ENCODE measurements at regions not wholly inside any gene's neighbourhood (a gene's known extent, or its start where the extent isn't known, plus 50 kb on each side); places are given as distances from the start of the nearest gene placed in this dataset.

DNA sequence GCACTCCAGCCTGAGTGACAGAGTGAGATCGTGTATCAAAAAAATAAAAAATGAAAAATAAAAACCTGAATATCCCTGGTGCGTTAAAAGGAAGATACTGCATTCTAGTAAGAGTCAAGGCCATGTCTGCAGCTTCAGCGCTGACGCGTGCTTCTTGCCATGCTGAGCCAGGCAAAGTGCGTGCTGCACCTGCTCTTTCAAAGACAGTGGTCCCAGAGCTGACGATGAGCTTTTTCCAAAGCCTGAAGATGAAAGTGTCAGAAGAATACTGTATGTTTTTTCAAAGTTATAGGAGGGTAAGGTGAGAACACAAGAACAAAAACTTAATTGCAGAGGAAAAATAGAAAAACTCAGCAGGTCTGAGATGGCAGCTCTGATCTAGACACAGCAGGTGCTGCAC is 115.1 kb downstream of the RNASET2 start:
- DNase-seq: no peak

DNA sequence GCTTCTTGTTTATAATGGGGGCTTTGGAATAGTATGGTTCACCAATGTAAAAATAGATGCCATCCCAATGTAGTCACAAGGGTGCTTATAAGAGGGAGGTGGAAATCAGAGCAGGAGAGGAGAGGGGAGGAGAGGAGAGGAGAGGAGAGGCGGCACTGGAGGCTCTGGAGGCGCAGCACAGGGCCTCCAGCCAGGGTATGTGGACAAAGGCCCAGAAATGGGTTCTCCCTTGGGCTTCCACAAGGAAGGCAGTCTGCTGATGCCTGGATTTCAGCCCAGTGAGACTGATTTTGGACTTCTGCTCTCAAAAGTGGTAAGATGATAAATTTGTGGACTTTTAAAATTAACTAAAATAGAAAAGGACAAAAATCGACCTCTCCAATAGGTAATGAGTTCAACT is 116.8 kb downstream of the RNASET2 start:
- no peak for DNase-seq

DNA sequence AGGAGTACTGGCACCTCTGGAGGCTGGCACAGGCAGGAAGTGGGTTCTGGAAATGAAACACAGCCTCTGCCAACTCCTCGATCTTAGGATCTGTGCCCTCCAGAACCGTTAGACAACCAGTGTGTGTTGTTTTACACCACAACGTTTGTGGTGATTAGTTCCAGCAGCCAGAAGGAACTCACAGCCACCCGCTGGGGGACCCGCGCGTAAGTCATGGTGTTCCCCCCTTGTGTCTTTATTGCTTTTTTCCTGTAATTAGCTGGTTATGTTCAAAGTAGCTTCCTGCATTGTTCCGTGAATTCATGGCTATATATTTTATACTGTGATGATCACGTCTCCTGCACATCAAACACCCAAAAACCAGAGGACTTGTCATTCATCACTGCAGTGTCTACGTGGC is 117.4 kb downstream of the RNASET2 start:
- DNase-seq: no peak

DNA sequence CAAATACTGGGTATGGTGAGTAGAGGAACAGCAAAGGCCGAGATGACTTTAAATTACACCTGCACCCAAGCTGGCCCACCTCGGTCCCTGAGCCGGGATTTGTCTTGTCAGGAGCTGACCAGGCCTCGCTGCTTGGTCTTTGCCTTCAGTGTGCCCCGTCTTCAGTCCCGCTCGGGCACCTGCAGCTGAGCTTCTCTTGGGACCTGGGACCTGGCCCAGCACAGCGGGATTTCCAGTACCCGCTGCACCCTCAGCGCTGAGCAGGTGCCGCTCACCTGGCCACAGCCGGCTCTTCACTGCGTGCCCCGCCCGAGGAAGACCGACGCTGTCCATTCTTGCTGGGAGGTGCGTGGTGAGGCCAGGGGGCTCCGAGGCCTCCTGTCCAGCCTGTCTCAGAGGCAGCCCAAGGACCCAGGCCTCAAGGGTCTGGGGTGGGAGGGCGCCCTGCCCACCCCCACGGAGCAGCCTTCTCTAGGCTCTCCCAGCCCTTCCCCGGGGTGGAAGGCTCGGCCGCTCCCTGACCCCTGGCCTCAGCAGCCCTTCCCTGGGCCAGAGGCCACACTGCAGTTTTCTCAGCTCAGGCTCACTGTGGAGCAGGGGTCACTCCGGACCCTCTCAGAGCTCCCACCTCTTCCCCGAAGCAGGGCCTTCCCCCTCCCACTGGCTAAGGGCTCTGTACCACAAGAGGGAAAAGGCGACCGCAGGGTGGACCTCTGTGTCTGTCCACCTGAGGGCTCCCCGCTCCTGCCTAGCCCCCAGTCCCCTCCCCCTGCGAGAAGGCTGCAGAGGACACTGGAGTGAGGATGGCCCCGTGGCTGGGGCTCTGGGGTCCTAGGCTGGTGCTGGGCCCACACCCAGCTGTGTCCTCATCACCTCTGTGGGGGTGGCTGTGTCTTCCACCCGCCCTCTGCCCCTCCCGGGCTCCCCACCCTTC is 119.3 kb downstream of the RNASET2 start:
- no peak for DNase-seq

DNA sequence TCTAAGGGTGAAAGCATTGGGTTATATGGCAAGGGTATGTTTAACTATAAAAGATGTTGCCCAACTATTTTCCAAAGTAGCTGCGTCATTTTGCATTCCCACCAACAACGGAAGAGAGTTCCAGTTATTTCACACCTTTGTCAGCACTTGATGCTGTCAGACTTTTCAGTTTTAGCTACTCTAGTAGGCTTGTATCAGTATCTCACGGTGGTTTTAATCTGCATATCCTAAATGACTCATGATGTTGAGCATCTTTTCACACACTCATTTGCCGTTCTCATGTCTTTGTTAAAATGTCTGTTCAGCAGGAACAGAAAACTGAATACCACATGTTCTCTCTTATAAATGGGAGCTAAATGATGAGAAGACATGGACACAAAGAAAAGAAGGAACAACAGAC is 122.3 kb downstream of the RNASET2 start:
- DNase-seq: no peak

DNA sequence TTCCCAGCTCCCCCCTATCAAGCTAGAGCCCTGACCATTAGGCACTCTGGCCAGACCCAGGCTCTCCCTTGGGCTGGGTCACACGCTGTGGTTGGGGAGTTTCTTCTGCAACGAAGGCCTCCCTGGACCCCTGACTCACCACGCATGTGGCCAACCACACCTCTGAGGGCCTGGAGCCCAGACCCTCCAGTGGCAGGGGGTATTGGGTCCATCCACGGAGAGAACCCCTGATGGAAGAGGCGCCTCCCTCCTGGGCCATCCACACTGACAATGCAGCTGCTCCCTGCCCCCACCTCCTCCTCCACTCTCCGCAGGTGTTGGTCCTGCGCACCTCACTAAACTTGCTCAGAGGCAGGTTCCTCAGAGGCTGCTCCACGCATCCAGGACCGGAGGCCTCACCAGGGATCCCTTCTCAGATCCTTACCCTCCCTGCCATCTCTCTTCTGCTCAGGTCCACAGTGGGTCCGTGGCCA is 125.4 kb downstream of the RNASET2 start:
- no peak for DNase-seq

DNA sequence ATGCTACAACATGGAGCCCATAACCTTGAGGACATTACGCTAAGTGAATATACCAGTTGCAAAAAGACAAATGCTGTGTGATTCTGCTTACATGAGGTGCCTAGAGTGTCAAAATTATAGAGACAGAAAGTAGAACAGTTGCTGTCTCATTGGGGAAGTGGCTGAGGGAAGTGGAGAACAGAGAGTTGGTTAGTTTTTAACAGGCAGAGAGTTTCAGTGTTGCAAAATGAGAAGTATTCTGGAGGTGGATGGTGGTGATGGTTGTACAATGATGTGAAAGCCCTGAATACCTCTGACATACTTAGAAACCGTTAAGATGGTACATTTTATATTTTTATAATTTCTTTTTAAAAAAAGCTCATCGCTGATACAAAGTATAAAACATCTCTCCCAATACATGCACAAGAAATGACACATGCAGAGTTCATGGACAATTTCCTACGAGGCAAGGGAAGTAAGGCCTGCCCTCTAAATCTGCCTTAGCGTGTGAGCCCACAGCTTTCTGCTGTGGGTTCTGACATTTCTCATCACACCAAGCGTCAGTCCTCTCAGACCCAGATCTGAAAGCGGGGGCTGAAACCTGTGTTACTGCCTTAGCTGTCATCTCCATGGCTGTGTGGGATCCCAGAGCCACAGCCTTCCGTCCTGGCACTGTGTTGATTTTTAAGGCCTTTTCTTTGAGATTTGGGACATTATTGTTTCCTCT is 126.0 kb downstream of the RNASET2 start:
- DNase-seq: no peak

DNA sequence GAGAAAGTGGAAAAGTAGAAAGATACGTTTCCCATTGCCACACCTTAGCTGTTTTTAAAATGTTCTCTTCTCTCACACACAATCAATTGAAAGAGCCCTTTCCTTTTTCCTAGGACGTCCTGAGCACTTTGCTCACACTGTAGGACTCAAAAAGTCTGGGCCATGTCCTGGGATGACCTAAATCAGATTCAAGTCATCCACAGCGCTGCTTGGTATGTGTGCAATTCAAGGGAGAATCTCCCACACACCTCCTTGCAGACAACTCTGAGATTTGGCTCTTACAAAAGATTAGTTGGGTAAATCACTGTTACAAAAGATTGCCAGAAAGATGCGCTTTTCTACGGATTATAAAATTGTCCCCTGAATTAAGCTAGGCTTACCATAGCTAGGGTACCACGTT is 130.1 kb downstream of the RNASET2 start:
- DNase-seq: no peak

DNA sequence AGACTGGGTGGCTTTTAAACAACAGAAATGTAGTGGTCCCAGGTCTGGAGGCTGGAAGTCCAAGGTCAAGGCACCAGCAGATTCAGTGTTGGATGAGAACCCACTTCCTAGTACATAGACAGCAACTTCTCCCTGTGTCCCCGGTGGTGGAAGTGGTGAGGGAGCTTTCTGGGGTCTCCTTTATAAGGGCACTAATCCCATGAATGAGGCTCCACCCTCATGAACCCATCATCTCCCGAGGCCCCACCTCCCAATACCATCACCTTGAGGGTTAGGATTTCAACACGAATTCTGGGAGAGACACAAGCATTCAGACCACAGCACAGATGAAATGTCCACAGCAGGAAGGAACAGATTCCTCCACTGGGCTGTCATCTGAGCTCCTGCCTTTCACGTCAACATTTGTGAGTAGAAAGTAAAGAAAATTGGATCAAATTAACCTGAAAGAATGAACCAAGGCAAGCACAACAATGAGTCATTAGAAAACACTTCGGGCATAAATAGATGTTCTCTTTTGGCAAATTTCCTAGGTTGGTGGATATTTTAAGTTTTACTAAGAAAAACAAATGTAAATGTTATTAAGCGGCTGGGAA is 130.7 kb downstream of the RNASET2 start:
- DNase-seq: no peak

DNA sequence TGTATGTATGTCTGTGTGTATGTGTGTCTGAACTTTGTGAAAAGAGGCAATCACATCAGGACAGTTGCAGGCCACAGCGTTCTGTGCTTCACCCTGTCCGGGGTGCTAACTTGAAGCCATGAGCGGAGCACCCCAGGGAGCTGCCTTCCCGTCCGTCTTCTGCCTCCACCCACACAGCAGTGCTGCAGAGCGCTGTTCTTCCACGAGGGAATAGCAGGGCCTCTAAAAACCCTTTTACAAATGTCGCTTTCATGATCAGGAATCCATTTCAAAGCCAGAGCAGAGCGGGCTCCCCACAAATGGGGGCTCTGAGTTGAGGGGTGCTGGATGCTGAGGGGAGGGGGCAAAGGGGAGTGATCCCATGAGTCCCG is 131.5 kb downstream of the RNASET2 start:
- no peak for DNase-seq

DNA sequence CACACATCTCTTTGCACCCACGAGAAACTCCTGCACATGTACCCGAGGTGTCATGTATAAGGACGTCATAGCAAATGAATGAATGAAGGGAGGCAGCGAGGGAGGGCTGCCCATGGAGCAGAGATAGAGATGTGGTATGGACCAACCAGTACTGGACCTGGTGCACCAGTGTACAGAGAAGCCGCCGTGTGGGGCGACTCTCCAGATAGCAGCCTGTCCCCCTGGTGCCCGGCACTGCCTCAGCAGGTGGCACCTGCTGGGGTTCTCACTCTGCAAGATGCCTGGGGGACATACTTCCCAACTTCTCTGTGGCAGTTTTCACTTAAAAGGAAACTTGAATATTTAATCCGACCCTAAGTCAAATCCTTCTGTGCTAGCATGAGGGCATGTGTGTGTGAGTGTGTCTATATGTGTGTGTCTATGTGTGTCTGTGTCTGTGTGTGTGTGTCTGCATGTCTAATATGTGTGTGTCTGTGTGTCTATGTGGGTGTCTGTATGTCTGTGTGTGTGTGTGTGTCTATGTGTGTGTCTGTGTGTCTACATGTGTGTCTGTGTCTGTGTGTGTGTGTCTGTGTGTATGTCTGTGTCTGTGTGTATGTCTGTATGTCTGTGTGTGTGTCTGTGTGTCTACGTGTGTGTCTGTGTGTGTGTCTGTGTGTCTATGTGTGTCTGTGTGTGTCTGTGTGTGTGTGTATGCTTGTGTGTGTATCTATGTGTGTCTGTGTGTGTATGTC is 132.0 kb downstream of the RNASET2 start:
- no peak for DNase-seq

DNA sequence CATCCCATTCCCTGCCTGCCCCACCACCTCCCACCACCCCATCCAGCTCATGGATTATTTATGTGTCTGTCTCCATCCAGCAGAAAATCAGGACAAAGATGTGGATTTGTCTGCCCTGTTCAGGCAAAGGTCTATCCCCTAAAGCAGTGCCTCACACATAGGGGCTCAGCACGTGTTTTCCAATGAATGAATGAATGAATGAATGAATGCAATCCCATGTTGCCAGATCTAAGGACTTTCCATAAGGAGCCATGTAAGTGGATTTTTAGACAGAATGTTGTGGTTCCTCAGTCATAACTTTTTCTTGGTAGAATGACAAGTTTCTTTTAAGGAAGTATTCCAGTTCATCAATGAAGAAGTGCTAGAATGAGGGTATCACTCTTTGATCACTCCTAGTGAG is 133.7 kb downstream of the RNASET2 start:
- no peak for DNase-seq

DNA sequence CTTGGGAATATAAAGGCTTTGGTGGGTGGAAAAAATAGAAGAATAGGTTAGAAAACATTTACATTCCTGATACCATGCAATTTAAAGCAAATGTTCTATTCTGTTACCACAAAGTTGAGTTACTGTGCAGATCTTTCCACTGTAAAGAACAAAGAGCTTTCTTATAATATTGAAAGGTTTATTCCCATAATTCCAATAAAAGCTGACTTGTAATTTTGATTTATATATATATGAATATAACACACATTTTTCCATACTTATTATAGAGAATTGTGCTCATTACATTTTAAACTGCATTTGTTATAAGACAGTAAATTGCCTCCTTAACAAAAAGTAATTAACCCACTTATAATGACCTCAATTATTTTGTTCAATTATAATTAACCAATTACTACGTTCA is 135.9 kb downstream of the RNASET2 start:
- no peak for DNase-seq

DNA sequence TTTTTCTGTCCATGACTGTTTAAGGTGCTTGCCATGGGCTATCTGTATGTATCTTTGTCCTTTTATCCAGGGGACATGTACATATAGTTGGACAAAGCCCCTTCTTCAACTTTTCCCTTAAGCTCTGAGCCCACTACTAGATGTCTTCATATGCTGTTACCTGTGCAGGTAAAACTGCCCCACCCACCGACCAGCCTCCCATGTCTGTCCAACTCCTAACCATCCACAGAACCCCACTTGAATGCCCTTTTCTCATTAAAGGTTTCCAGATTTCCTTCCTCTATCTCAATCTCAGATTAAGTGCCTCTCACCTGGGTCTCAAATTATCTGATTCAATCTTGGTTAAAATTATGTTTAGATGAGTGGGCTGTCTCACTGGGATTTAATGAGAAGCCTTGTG is 136.3 kb downstream of the RNASET2 start:
- no peak for DNase-seq

DNA sequence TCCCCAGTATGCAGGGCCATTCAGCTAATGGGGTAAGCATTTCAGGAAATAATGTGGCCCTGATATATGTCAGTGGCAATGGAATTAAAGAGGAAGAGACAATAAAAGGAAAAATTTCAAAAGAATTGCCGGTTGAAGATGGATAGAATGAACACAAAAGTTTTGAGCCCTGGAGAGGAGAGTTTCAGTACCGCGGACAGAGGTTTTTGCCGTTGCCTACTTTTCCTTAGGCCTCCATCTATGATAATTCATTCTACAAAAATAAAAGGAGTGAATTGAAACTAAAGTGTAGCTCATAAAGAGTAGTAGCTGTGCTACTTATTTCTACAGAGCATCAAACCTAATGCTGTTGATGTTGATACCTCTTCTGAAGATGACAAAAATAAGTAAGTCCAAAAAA is 140.7 kb downstream of the RNASET2 start:
- DNase-seq: no peak

DNA sequence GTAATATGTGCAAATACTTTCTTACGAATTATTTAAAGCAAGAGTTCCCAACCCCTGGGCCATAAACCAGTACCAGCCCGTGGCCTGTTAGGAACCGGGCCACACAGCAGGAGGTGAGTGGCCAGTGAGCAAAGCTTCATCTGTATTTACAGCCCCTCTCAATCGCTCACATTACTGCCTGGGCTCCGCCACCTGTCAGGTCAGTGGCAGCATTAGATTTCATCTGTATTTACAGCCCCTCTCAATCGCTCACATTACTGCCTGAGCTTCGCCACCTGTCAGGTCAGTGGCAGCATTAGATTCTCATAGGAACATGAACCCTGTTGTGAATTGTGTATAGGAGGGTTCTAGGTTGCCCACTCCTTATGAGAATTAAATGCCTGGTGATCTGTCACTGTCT is 142.0 kb downstream of the RNASET2 start:
- DNase-seq: no peak

DNA sequence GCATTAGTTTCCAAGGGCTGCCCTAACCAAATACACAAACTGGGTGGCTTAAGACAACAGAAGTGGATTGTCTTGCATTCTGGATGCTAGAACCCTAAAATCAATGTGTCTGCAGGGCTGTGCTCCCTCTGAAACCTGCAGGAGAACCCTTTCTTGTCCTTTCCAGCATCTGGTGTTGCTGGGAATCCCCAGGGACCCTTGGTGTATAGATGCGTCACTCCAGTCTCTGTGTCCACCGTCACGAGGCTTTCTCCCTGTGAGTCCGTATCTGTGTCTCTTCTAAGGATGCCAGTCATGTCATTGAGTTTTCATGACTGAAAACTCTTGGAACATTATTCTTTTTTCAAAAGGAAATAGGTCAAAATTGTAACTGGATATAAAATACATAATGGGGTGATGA is 142.9 kb downstream of the RNASET2 start:
- DNase-seq: no peak

DNA sequence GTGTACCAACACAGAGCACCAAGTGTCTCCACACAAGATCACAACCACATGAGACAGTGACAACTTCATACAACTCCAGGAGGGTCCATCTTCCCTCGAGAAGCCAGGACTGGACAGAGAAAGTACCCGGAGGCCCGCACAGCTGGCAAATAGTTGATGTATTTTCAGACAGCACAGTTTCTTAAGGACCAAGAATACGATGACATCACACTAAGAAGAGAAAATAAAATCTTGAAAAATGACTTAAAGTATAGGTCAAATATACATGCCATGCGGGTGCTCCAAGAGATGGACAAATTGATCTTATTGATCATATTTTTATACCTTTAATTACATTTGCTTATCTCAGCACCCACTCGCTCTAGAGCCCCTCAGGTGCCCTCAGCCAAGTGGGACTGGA is 145.5 kb downstream of the RNASET2 start:
- no peak for DNase-seq

DNA sequence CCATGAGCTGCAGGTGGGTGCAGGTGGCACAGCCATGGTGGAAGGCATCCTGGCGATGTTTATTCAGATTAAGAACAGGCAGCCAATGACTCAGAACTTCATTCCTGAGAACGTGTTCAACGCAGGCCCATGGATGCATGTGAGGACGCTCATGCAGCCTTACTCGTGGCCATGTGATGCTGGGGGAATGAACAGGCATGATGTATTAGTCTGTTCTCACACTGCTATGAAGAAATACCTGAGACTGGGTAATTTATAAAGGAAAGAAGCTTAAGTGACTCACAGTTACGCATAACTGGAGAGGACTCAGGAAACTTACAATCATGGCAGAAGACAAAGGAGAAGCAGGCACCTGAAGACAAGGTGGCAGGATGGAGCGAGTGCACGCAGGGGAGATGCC is 146.6 kb downstream of the RNASET2 start:
- no peak for DNase-seq

DNA sequence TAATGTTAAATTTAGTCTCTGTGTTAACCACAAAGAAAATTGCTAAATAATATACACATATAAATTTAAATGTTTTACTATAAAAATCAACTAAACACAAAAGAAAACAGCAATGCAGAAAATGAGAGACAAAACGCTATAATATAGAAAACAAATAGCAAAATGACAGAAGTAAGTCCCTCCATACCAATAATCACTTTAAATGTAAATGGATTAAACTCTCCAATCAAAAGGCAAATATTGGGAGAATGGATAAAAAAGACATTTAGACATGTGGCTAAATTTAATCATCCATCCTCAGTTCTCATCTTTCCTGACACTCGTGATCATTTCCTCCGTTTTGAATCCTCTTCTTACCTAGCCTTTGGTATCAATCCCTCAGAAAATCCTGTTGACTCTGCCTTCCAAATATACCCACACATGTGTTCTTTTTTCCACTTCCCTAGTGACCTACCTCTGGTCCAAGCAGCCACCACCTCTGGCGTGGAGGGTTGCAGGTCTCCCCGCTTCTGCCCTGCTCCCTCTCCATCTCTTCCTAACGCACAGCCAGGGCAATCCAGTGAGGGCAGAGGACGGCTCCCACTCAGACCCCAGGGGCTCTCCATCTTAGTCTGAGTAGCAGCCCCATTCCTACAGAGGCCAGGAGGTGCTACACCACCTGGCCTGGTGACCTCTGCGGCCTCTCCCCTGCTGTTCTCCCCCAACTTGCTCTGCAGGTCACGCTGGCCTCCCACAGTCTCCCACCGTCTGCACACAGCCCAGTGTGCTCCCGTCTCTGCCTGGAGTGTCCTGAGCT is 149.2 kb downstream of the RNASET2 start:
- no peak for DNase-seq

DNA sequence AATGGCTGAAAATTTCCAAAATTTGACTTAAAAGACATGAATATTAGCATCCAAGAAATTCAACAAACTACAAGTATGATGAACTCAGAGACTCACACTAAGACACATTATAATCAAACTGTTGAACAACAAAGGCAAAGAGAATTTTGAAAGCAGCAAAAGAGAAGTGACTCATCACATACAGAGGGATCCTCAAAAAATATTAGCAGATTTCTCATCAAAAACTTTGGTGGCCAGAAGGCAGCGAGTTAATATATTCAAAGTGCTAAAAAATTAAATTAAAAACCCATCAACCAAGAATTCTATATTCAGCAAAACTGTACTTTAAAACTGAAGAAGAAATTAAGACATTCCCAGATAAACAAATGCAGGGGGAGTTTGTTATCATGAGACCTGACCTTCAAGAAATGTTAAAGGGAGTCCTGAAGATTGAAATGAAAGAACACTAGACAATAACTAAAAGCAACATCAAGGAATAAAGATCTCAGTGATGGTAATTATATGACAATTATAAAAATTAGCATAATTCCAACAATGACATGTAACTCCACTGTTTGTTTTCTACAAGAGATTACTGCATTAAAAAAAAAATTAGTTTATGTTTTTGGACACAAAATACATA is 150.0 kb downstream of the RNASET2 start:
- DNase-seq: no peak

DNA sequence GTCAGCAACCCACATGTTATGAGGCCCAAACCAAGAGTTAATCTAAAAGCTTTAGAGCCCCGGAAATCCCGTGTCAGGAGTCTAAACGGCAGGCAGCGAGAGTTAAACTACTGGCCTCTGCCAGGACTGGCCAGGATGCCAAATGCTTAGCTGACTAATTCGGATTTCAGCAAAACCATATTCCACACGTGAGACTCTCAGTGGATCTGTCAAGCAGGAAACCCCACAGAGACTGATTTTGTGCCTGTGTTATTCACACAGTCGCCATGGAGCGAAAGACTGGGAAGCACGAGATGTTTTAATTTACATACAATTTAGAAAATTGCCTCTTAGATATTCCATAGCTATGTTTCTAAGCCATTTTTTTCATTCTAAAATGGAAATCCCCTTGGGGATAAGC is 152.9 kb downstream of the RNASET2 start:
- no peak for DNase-seq
